GM18868 (cell line): ENCODE measurements at regions not wholly inside any gene's neighbourhood (a gene's known extent, or its start where the extent isn't known, plus 50 kb on each side); places are given as distances from the start of the nearest gene placed in this dataset.
A peak's percentile ranks its signal among the peaks of the same experiment; 100 is the strongest.

Experiments used
- ATAC-seq: cut with Tn5 transposase; IDR thresholded peaks from one replicate; pipeline ENCODE4 v1.9.1; 2021; ENCODE audit warnings: mild to moderate bottlenecking, moderate library complexity; ENCODE audit not compliant: unreplicated experiment

DNA sequence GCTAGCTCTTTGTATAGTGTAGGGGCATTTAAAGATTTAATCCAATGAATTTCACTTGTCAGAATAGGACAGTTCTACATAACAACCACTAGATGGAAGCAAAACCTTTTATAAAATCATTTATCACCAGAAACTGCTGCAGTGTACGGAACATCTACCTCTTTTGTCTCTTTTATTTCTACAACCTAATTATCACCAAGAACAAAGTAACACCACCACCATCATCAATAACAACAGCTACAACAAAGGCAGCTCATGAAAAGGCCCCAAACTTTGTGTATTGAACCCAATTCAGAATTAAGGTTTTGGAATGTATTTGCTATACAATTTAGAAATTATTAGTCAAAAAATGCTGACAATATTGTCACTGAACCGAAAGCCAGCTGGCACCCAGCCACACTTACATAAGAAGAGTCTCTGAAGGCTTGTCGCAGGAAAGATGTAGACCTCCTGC is 260.9 kb upstream of the RPS6KA3 start:
- peak; percentile 56 for ATAC-seq

DNA sequence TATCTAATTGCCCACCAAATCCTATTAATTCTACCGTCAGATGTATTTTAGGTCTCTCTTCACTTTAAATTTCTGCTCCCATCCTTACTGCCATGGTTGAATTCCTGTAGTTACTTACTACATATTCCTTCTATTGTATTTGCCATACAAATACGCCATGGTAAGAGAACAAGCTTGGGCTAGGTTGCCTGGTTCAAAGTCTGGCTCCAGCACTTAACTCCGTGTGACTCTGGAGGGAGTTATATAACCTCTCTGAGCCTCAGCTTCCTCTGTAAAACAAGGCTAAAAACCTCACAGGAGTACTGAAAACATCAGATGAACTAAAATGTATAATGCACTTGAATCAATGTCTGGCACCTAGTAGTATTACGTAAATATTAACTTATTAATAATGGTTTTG is 260.3 kb upstream of the RPS6KA3 start:
- no peak for ATAC-seq

DNA sequence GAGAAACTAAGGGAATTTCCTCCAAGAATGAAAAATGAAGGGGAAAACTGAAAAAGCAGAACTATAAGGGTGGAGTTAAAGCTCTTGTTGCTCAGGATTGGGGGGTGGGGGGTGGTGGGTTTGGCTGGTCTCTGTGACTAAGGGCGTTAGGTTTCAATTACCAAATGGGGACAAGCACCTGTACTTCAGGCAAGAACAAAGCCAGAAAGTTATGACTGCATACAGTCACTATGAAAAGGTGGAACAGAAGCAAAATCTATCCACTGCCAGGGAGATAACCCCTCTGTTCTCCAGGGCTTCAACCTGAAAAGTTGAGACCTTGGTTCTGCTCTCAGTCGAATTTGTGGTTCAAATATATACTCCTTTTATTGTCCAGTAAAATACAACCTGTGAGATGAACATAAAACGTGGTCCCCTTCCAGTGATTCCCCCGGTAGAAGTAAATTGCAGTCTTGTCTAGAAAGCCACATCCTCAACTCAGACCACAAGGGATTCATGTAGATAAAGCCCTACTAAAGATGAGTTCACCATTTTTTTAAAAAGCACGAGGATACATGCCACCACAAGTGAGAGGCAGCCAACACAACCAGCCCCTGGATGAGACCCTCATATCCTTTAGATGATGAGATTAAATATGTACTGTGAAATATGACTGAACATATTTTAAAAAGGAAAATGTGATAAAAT is 257.1 kb upstream of the RPS6KA3 start:
- peak; percentile 73 for ATAC-seq

DNA sequence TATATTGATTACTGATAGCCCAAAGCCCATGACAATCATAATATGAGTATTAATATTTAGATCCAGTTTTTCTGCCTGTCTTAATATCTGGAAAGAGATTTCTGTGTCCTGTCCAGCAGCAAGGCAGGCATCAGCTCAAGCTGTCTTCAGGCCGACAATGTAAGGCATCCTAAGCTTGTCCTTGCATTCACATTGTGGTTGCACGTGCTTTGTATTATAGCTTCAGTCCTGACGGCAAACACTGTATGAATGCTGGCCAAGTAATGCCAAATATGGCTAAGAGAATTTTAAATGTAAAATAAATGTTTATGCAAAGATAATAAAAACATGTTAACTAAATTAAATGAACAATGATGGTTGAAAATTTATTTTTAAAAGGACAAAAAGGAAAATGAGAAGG is 255.7 kb upstream of the RPS6KA3 start:
- ATAC-seq = no peak

DNA sequence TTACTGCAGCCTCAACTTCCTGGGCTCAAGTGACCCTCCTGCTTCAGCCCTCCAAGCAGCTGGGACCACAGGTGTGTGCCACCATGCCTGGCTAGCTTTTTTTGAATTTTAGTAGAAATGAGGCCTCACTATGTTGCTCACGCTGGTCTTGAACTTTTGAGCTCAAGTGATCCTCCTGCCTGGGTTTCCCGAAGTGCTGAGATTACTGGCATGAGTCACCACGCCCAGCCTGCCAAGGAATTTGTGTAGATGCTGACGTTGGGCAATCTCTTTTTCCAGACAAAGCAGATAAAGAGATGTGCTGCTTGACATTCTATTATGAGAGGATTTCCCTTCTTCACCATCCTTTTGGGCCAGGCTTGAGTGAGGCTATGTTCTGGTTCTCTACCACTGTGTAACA is 254.5 kb upstream of the RPS6KA3 start:
- no peak for ATAC-seq

DNA sequence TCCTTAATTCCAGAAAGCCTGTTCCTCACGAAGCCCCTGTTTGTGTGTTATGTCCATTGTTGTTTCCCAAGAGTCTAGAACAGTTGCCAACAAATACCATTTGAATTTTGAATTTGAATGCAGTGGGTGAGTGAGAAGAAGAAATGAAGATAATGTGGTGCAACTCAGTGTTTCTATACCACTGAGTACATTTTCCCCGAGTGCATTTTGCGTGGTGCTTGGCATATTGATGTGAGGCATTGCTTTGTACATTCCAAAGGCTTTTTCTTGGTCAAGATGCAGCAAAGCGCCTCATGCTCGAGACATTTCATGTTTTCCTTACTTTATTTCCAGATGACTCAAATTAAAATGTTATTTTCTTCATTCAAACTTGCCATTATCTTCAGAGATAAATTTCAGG is 253.1 kb upstream of the RPS6KA3 start:
- no peak for ATAC-seq

DNA sequence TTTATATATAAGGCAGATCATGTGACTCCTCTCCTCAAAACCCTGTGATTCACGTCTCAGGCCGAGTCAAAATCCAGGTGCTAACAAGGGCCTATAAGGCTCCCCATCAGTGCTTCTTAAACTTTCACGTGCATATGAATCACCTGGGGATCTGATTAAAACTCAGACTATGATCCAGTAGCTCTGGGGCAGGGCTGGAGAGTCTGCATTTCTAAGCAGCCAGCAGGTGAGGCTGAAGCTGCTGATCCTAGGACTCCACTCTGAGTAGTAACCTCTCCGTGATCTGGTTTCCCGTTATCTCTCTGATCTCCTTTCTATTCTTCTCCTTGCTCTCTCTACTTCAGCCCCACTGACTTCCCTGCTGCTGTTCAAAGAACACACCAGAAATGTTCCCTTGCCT is 252.4 kb upstream of the RPS6KA3 start:
- ATAC-seq = no peak

DNA sequence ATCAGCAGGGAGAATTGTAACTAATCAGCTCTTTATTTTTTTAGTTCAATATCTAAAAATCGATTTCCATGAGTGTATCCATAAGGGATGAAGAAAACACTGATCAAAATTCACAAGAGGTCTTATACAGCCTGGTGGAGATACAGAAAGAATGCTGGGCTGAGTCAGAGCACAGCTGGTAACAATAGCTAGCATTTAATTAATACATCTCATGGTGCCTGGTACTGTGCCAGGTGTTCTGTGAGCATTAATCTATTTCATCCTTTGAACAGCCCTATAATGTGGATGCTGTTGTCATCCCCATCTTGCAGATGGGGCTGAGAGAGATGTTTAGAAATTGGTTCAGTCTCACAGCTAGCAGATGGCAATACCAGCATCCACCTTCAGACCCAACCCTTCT is 250.9 kb upstream of the RPS6KA3 start:
- no peak for ATAC-seq

DNA sequence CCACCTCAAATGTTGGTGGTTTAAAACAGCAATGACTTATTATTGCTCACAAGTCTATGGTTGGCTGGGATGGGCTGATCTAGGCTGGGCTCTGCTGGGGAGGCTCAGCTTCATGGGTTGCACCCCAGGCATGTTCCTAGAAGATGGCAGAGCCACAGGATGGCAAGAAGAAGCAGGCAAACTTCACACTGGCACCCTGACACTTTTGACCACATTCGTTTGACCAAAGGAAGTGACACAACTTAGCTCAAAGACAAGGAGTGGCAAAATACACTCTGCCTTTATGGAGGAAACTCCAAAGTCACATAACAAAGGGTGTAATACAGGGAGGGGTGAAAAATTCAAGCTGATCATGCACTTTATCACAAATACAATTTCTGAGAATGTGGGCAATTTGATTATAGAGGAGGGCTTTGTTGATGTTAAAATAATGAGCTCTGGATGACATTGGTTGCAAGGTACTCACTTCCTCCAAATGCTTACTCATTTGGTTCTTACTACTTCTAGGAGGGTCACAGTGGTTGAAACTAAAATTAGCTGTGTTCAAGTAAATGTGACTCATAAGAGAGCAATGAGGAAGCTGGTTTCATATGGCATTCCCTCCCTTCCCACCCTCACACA is 249.2 kb upstream of the RPS6KA3 start:
- peak; percentile 99 for ATAC-seq

DNA sequence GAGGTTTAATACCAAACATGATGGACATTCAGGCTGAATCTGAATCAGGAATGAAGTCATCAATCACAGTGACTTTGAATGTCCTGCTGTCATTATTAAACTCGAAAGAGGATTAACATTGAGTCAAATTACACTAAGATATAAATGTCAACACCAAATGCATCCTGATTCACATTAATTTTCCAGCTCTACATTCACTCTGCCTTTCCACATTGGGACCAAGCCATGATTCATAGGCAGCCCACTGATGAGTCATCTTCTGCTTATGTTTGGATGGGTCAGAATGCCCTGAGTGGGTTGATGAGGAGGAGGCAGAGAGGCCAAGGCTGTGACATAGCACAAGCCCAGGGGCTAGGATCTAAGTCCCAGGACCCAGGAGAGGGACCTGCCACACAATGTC is 247.6 kb upstream of the RPS6KA3 start:
- ATAC-seq = no peak

DNA sequence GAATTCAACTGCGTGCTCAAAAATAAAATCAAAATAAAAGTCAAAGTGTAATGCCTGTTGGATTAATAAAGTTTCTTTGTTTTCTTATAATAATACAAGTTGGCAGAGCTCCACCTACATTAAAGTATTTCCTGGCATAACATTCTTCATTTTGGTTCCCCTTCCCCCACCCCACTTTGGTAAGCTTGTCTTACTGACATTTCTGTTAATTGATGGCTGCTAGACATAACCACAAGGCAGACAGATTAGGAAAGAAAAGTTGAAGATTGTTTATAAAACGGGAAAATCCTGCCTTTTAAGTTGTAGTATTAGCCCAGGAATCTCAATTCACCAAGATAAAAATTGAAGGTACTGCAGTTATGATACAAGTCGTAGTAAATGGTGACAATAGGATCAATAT is 246.5 kb upstream of the RPS6KA3 start:
- ATAC-seq = no peak

DNA sequence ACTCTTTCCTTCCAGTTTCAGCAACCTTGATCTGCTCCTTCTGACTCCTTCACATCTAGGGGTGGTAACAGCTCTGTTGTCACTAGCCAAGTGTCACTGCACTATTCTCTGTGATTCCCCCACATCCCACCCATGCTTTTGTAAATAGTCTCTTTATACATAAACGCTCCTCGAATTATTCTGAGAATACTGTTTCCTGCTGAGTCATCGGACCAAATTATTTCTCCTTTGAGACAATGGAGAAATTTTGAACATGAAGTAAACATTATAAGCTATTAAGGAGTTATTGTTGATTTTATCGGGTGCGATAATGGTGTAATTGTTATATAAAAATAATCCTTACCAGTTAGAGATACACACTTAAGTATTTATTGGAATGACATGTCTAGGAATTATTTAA is 245.1 kb upstream of the RPS6KA3 start:
- ATAC-seq = no peak

DNA sequence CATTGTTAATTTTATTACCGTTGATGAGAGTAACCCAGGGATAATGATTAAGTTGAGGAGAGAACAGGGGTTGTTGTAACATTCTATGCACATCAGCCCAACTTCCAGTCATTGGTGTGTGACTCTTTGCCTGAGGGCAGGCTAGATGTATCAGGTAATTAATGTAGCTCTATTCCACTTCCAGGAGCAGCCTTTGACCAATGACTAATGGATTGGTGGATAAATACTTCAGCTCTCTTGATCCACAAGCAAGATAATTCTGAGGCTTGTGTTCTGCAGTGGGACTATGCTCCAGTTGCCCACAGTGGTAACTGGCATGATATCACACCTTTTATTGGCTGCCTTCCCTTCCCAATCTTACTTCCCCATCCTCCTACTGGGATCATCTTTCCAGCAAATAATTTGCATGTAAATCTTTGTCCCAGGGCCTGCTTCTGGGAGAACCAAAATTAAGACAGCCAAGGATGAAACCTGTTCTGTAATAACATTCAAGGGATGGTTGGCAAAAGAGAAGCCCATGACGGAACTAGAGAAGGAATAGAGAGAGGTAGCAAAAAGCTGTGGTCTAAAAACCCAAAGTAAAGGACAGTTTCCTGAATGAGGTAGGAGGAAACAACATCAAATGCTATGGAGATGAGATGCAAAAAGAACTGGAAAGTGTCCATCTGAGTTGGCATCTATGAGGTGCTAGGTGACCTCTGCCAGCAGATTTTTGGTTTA is 241.4 kb upstream of the RPS6KA3 start:
- no peak for ATAC-seq

DNA sequence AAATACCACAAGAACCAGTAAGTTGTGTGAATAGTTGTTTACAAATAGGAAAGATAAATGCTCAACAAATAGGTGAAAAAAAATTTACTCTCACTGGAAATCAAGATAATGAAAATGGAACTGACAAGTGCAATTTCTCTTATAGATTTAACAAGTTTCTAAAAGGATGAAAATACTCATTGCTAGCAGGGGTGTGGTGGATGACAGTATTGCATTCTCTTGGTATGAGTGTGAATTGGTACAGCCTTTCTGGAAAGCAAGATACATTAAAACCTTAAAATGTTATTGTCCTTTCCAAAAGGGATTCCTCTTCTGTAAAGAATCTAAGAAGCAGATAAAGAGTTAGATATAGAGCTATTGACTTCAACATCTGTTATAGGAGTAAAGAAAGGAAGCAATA is 240.0 kb upstream of the RPS6KA3 start:
- ATAC-seq = no peak

DNA sequence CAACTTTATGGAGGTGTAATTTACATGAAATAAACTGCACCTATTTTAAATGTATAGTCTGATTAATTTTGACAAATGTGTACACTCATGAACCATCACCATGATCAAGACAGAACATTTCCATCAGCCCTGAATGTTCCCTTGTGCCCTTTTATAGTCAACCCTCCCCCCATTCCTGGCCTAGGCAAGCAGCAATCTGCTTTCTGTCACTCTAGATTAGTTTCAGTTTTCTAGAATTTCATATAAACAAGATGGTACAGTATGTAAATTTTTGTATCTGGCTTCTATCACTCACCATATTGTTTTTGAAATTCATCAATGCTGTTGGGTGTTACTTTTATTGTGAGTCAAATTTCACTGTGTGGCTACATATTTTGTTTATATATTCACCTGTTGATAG is 234.2 kb upstream of the RPS6KA3 start:
- ATAC-seq = no peak

DNA sequence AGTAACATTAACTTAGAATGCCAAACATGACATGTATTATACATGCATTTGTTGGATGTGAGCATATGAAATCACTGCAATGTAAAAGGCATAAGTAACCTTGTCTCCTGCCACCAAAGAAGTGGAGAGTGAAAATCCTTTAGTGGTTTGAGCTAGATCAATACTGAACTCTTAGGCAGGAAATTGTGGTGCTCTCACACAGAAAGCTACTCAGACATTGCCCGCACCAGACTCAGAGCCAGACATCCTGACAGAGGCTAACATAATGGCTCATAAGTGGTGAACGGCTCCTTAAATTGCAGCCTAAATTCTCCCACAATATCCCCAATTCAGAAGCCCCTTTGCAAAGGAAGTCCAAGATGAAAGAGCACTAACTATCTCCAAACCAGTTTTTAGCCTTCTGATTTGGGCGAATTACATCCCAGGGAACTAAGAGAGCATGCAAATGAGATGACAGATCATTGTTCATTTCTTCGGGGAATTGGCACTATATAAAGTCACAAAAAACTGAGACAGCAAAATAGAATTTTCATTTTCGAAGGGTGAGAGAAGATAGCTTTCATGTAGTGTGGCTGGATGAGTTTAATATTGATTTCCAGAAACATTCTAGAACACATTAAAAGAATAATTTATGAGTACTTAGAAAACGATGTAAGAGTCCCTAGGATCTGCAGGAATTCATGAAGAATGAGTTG is 233.6 kb upstream of the RPS6KA3 start:
- peak; percentile 53 for ATAC-seq

DNA sequence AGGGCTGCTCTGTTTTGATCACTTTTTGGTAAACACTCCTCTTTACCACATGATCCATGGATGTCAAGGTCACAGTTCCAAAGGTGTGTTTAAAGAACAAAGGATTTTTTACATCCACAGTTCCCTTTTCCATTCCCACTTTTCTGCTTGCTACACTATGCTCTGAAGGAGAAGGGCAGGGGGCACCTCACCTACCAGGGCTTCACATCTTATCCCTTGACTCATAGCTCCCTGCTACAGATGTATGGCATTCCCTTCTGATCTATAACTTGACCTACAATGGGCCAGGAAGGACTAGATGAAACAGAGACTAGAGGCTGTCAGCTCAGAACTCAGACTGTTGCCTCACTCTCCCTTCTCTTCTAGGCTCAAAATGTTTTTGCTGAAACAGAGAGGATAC is 233.1 kb upstream of the RPS6KA3 start:
- no peak for ATAC-seq

DNA sequence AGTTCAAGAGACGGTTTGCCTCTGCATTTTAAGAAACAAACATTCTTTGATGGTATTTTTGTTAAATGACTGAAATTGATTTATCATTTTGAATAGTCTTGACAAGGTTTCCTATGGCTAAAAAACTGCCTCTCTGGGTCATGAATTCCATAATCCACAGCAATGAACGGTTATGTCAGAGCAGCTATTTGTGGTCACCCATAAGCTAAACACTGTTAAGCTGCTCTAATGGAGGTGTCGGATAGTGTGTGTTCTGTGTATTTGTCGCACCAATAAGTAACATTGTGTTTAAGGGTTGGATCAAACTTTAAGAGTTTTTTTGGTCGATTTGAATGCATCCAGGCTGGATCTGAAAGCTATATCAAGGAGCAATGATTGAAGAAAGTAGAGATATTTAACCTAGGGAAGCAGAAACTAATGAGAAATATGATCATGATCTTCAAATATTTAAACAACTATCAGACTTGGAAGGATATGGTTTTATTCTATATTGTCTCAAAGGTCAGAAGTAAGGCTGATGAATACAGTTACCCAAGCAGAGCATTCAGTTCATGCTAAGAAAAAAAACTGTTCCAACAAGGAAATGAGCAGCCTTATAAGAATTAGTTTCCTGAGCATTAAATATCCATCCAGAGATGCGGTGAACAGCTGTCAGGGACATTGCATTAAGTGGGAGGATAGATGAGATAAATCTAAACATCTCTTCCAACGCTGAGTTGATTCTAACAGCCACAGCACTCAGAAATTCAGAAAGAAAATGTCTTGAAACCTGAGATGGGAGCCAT is 232.3 kb upstream of the RPS6KA3 start:
- no peak for ATAC-seq

DNA sequence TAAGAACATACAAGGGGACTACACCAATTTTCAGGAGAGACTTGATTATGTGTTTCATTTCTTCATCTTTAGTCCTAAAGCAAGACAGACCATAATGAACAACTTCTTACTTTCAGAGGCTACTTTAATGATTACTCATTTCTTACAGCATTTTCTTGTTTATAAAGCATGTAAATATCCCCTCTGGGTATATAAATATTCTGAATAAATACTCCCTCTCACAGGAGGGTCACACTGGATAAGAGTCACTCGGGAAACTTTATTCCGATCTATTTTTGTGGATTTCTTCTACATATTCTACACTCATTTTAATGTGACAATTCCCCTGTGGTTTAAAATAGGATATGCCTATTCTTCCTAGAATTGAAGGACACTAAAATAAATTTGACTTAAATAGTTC is 228.9 kb upstream of the RPS6KA3 start:
- no peak for ATAC-seq

DNA sequence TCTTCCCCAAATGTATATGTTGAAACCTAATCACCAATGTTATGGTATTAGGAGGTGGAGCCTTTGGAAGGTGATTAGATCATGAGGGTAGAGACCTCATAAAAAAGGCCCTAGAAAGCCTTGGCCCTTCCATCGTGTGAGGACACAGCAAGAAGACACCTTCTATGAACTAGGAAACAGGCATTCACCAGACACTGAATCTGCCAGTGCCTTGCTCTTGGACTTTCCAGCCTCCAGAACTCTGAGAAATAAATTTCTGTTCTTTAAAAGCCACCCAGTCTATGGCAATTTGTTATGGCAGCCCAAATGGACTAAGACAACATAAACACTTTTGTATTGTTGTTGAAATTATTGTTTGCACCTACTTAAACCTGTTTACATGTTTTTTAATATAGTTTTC is 221.8 kb upstream of the RPS6KA3 start:
- no peak for ATAC-seq

DNA sequence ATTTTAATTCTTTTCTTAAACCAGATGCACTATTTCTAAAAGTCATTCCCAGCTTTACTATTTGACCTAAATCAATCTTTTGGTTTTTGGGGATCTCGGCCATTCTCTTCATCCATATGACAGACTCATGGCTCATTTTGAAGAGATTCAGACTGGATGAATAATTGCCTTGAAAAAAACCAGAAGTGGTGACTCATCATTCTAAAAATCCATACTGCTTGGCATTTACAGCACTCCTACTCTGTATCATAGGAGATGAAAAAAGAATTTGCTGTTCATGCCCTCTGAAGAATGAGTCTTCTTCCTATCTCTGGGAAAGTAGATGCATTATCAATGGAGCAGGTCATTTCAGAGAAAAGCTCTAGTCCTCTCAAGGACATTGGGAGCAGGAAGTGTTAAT is 220.5 kb upstream of the RPS6KA3 start:
- no peak for ATAC-seq
